Breast epithelium (tissue), 3 donors: ENCODE measurements at regions not wholly inside any gene's neighbourhood (a gene's known extent, or its start where the extent isn't known, plus 50 kb on each side); places are given as distances from the start of the nearest gene placed in this dataset.

Experiments
- CTCF ChIP-seq, 3 donors: fragments of 450-650 bp; IDR thresholded peaks; one replicate each; pipeline ENCODE4 v1.5.1; 2016 to 2017; ENCODE audit warnings: antibody characterized with exemption in 3 of 3, mild to moderate bottlenecking in 3 of 3, moderate library complexity in 3 of 3
- POLR2AphosphoS5 ChIP-seq, 3 donors: sonication (generic); formaldehyde crosslinking; IDR thresholded peaks; one replicate each; pipeline ENCODE4 v1.6.1; 2017; ENCODE audit warnings: antibody characterized with exemption in 3 of 3

- TF ChIP-seq CTCF (IDR thresholded peaks at IDR 0.05) = no peak
- no peak for TF ChIP-seq POLR2AphosphoS5 (IDR thresholded peaks at IDR 0.05)
Observed at GRCh38 chr4:148527571-148527970, 85.4 kb upstream of the NR3C2 start.
